ELR (cell line): ENCODE measurements at regions not wholly inside any gene's neighbourhood (a gene's known extent, or its start where the extent isn't known, plus 50 kb on each side); places are given as distances from the start of the nearest gene placed in this dataset.

ENCODE experiments used
- DNase-seq: peaks from one replicate; pipeline ENCODE4 v3.0.0-alpha.2; 2015; ENCODE audit warnings: low read depth

GRCh38 chr6:9405825-9406224 is 970.5 kb upstream of the SLC35B3 start:
- DNase-seq: no peak

GRCh38 chr6:9405369-9405768 is 970.0 kb upstream of the SLC35B3 start:
- peak; percentile 94 for DNase-seq

- no peak for DNase-seq
Observed at GRCh38 chr6:9404351-9405146, 969.2 kb upstream of the SLC35B3 start.

GRCh38 chr6:9403736-9404135 is 968.4 kb upstream of the SLC35B3 start:
- no peak for DNase-seq

GRCh38 chr6:9401960-9402359 is 966.6 kb upstream of the SLC35B3 start:
- DNase-seq: no peak

GRCh38 chr6:9399916-9400315 is 964.6 kb upstream of the SLC35B3 start:
- no peak for DNase-seq

GRCh38 chr6:9398767-9399373 is 963.5 kb upstream of the SLC35B3 start:
- no peak for DNase-seq

- no peak for DNase-seq
Observed at GRCh38 chr6:9398071-9398766, 962.9 kb upstream of the SLC35B3 start.

GRCh38 chr6:9388596-9388995 is 953.3 kb upstream of the SLC35B3 start:
- DNase-seq: no peak

GRCh38 chr6:9380568-9380967 is 945.2 kb upstream of the SLC35B3 start:
- DNase-seq: no peak

GRCh38 chr6:9373308-9373707 is 938.0 kb upstream of the SLC35B3 start:
- DNase-seq: no peak

GRCh38 chr6:9370480-9370879 is 935.1 kb upstream of the SLC35B3 start:
- no peak for DNase-seq

GRCh38 chr6:9365378-9365777 is 930.0 kb upstream of the SLC35B3 start:
- DNase-seq: no peak

GRCh38 chr6:9361749-9362148 is 926.4 kb upstream of the SLC35B3 start:
- no peak for DNase-seq

GRCh38 chr6:9360881-9361280 is 925.5 kb upstream of the SLC35B3 start:
- DNase-seq: peak; percentile 53

- no peak for DNase-seq
Observed at GRCh38 chr6:9347608-9348007, 912.3 kb upstream of the SLC35B3 start.

GRCh38 chr6:9346923-9347322 is 911.6 kb upstream of the SLC35B3 start:
- no peak for DNase-seq

- no peak for DNase-seq
Observed at GRCh38 chr6:9335431-9335830, 900.1 kb upstream of the SLC35B3 start.

GRCh38 chr6:9334979-9335378 is 899.6 kb upstream of the SLC35B3 start:
- no peak for DNase-seq

GRCh38 chr6:9332241-9332780 is 897.0 kb upstream of the SLC35B3 start:
- DNase-seq: no peak

- no peak for DNase-seq
Observed at GRCh38 chr6:9316831-9317230, 881.5 kb upstream of the SLC35B3 start.

GRCh38 chr6:9315966-9316650 is 880.8 kb upstream of the SLC35B3 start:
- DNase-seq: no peak
